Urothelium cell line (cell line): ENCODE measurements at regions not wholly inside any gene's neighbourhood (a gene's known extent, or its start where the extent isn't known, plus 50 kb on each side); places are given as distances from the start of the nearest gene placed in this dataset.

Source experiments
- DNase-seq: peaks from one replicate; pipeline ENCODE4 v3.0.0; 2011; ENCODE audit warnings: low spot score, mixed read lengths
- FAIRE-seq: peaks from 2 replicates; lab custom pipeline; 2011; peaks lifted over from hg19 to GRCh38; lab: Jason Lieb, UNC

- DNase-seq (no peak), FAIRE-seq (no peak)
Observed at GRCh38 chr1:233514946-233515391, 98.9 kb upstream of the KCNK1 start.

DNA sequence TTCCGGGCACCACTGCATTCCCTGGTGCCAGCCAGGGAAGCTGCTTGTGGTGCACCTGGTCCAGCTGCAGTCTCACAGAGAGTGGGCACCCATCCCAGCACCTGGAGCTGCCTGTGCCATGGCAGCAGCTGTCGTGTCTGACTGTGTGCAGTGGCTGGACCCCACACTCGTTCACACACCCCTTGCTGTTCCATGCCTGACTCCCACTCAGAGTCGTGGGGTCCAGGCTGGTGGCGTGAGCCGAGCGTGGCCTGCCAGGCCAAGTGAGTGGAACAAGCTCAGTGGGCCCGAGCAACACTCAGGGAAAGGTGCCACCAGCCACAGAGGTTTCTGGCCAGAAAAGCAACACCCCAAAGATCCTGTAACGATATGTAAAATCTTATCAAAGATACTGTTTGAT is 97.2 kb upstream of the KCNK1 start:
- no peak for DNase-seq
- no peak for FAIRE-seq

DNA sequence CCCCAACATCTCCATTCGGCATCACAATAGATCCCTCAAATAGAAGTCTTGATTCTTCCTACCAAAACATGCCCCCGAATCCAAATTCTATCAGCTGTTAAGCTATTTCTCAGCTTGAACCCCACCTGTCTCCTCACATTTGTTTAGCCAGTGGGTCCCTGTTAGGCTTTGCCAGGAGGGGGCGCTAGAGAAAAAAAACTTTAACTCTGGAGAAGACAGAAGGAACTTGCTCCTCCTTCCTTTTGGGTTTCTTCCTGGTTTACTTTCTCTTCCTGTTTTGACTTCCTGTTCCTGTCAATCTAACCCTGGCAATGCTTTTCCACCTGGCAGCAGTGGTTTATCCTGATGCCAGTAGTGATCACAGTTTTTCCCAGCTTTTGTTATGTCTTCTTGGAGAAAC is 95.6 kb upstream of the KCNK1 start:
- FAIRE-seq, result no peak

DNA sequence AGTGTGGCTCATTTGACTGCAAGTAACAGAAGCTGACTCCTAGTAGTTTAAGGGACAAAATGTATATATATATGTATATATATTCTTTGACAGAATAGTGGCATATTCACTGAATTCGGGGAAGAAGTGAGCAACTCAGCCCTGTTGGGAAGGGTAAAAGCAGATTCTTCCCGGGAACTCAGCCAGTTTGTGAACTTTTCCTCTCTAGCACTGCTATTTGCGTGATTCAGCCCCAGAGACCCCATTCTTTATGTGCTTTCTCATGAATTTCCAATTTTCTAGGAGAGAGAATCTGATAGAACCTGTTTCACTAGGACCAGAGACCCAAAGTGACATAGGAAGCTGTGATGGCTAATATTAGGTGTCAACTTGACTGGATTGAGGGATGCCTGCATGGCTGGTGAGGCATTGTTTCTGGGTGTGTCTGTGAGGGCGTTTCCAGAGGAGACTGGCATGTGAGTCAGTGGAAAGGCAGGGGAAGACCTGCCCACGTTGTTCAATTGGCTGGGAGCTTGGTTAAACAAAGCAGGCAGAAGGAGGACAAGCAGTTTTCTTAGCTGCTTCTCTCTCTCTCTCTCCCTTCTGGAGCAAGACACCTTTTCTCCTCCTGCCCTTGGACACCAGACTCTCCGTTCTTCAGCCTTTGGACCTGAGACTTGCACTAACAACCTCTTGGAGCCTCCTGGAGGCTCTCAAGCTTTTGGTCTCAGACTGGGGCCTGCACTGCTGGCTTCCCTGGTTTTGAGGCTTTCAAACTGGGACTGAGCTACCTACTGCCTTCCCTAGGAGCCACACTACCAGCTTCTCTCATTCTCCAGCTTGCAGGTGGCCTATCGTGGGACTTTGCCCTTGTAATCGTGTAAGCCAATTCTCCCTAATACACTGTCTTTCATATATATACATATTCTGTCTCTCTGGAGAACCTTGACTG is 93.4 kb upstream of the KCNK1 start:
- DNase-seq (peak; percentile 59), FAIRE-seq (no peak)

More for the DNA sequence above, 95.6 kb upstream of the KCNK1 start:
- peak; percentile 24 for DNase-seq

- FAIRE-seq, result no peak
- DNase-seq, result peak; percentile 26
Observed at GRCh38 chr1:233523047-233523446, 90.9 kb upstream of the KCNK1 start.

DNA sequence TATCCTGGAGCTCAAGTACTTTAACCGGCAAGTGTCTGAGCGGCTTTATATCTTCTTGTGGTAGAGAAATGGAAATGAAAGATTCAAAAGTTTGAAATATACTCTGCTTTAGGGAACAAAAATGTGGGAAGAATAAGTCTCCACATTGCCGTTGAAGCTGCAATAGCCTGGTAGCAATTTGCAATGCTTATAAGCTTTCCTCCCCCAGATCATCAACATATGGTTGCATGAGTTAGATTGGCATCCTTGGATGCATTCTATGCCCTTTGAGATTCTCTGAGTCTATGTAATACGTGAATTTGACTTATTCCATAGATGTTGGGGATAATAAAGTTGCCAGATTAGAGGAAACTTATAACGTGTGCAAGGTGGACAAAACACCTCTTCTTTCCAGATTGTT is 86.1 kb upstream of the KCNK1 start:
- DNase-seq (no peak), FAIRE-seq (no peak)

- FAIRE-seq (no peak), DNase-seq (no peak)
Observed at GRCh38 chr1:233530665-233531386, 83.1 kb upstream of the KCNK1 start.

- DNase-seq (no peak), FAIRE-seq (no peak)
Observed at GRCh38 chr1:233540816-233541215, 73.1 kb upstream of the KCNK1 start.

GRCh38 chr1:233543338-233544255 is 70.3 kb upstream of the KCNK1 start:
- DNase-seq (peak; percentile 94), FAIRE-seq (peak; percentile 93)

GRCh38 chr1:233544304-233544703 is 69.6 kb upstream of the KCNK1 start:
- no peak for FAIRE-seq
- DNase-seq, result no peak

- DNase-seq (no peak), FAIRE-seq (no peak)
Observed at GRCh38 chr1:233547726-233548125, 66.2 kb upstream of the KCNK1 start.

GRCh38 chr1:233549404-233549803 is 64.5 kb upstream of the KCNK1 start:
- no peak for DNase-seq
- FAIRE-seq, result no peak

DNA sequence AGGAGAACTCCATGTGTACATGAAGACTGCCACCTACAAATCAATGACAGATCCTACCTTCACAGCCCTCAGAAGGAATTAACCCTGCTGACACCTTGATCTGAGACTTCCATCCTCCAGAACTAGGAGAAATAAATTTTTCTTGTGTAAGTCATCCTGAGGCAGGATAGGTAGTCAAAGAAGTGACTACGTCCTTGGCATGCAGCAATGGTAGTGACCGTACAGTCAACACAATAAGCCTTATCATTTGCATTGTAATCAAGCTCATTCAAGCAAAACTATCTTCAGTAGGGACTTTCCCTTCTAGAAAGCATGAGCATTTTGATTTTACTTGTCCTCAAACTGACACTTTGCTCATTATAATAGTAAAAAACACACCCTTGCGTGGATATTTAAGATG is 64.0 kb upstream of the KCNK1 start:
- no peak for FAIRE-seq
- no peak for DNase-seq

- DNase-seq (no peak), FAIRE-seq (no peak)
Observed at GRCh38 chr1:233554037-233554436, 59.9 kb upstream of the KCNK1 start.

GRCh38 chr1:233561708-233562426 is 52.0 kb upstream of the KCNK1 start:
- DNase-seq, result no peak
- FAIRE-seq, result no peak
